ENCODE measurements at regions not wholly inside any gene's neighbourhood (a gene's known extent, or its start where the extent isn't known, plus 50 kb on each side); places are given as distances from the start of the nearest gene placed in this dataset.

GRCh38 chr2:21567395-21567794, 443.6 kb downstream of the TDRD15 start:
- no peaks in the 10 kb centered on the region for H3K4me1 ChIP-seq (ENCODE audit: low read length)
- H3K27ac ChIP-seq (ENCODE audit: low read length), result no peak overlapping the region
- H3K9me3 ChIP-seq (ENCODE audit: insufficient read depth, low read length), result no peaks in the 10 kb centered on the region
- H3K4me3 ChIP-seq (ENCODE audit: low read length), result no peak overlapping the region
- H3K4me2 ChIP-seq (ENCODE audit: low read length), result no peak overlapping the region
- H3K36me3 ChIP-seq (replicated peaks; ENCODE audit: low read depth, low read length), result no peaks in the 10 kb centered on the region
- no peak overlapping the region for H3K9ac ChIP-seq (ENCODE audit: low read length)
- TF ChIP-seq CTCF (IDR thresholded peaks at IDR 0.05; ENCODE audit: low read depth, low read length) (no peak), EZH2phosphoT487 (IDR thresholded peaks at IDR 0.05; ENCODE audit: low read depth) (no peak)
- no peaks in the 10 kb centered on the region for H3K79me2 ChIP-seq (ENCODE audit: low read length)
- no peaks in the 10 kb centered on the region for H3K27me3 ChIP-seq (ENCODE audit: low read depth, low read length)
- no peaks in the 10 kb centered on the region for H4K20me1 ChIP-seq (ENCODE audit: insufficient read depth, low read length)
- H2AFZ ChIP-seq (ENCODE audit: low read depth, low read length), result no peak overlapping the region

- no peaks in the 10 kb centered on the region for H3K27me3 ChIP-seq (ENCODE audit: low read depth, low read length)
- H2AFZ ChIP-seq (ENCODE audit: low read depth, low read length), result no peak overlapping the region
- H3K36me3 ChIP-seq (replicated peaks; ENCODE audit: low read depth, low read length), result no peaks in the 10 kb centered on the region
- no peaks in the 10 kb centered on the region for H3K4me1 ChIP-seq (ENCODE audit: low read length)
- no peak overlapping the region for H3K4me2 ChIP-seq (ENCODE audit: low read length)
- no peak overlapping the region for H3K27ac ChIP-seq (ENCODE audit: low read length)
- no peak for TF ChIP-seq EZH2phosphoT487 (IDR thresholded peaks at IDR 0.05; ENCODE audit: low read depth)
- no peak for TF ChIP-seq CTCF (IDR thresholded peaks at IDR 0.05; ENCODE audit: low read depth, low read length)
- H3K79me2 ChIP-seq (ENCODE audit: low read length), result no peaks in the 10 kb centered on the region
- H3K9me3 ChIP-seq (ENCODE audit: insufficient read depth, low read length), result no peaks in the 10 kb centered on the region
- H3K9ac ChIP-seq (ENCODE audit: low read length), result no peak overlapping the region
- H4K20me1 ChIP-seq (ENCODE audit: insufficient read depth, low read length), result no peaks in the 10 kb centered on the region
- H3K4me3 ChIP-seq (ENCODE audit: low read length), result no peak overlapping the region
Observed at GRCh38 chr2:21571686-21572085, 447.9 kb downstream of the TDRD15 start.

- H3K4me3 ChIP-seq (ENCODE audit: low read length), result no peak overlapping the region
- H3K36me3 ChIP-seq (replicated peaks; ENCODE audit: low read depth, low read length), result no peaks in the 10 kb centered on the region
- no peaks in the 10 kb centered on the region for H3K4me1 ChIP-seq (ENCODE audit: low read length)
- H2AFZ ChIP-seq (ENCODE audit: low read depth, low read length), result no peak overlapping the region
- no peaks in the 10 kb centered on the region for H3K79me2 ChIP-seq (ENCODE audit: low read length)
- H4K20me1 ChIP-seq (ENCODE audit: insufficient read depth, low read length), result no peaks in the 10 kb centered on the region
- no peak overlapping the region for H3K4me2 ChIP-seq (ENCODE audit: low read length)
- H3K27me3 ChIP-seq (ENCODE audit: low read depth, low read length), result no peaks in the 10 kb centered on the region
- no peaks in the 10 kb centered on the region for H3K9me3 ChIP-seq (ENCODE audit: insufficient read depth, low read length)
- no peak overlapping the region for H3K27ac ChIP-seq (ENCODE audit: low read length)
- TF ChIP-seq EZH2phosphoT487 (IDR thresholded peaks at IDR 0.05; ENCODE audit: low read depth) (no peak), CTCF (IDR thresholded peaks at IDR 0.05; ENCODE audit: low read depth, low read length) (no peak)
- H3K9ac ChIP-seq (ENCODE audit: low read length), result no peak overlapping the region
Observed at GRCh38 chr2:21580391-21580790, 456.6 kb downstream of the TDRD15 start.

GRCh38 chr2:21585881-21586280, 462.1 kb downstream of the TDRD15 start:
- Histone ChIP-seq H3K27ac (ENCODE audit: low read length) (no peak overlapping the region), H3K36me3 (replicated peaks; ENCODE audit: low read depth, low read length) (no peaks in the 10 kb centered on the region), H3K4me1 (ENCODE audit: low read length) (no peaks in the 10 kb centered on the region), H4K20me1 (ENCODE audit: insufficient read depth, low read length) (no peaks in the 10 kb centered on the region), H3K4me3 (ENCODE audit: low read length) (no peak overlapping the region), H3K27me3 (ENCODE audit: low read depth, low read length) (no peaks in the 10 kb centered on the region), H2AFZ (ENCODE audit: low read depth, low read length) (no peak overlapping the region), H3K79me2 (ENCODE audit: low read length) (no peaks in the 10 kb centered on the region), H3K9me3 (ENCODE audit: insufficient read depth, low read length) (no peaks in the 10 kb centered on the region), H3K4me2 (ENCODE audit: low read length) (no peak overlapping the region), H3K9ac (ENCODE audit: low read length) (no peak overlapping the region)
- TF ChIP-seq EZH2phosphoT487 (IDR thresholded peaks at IDR 0.05; ENCODE audit: low read depth), result no peak
- no peak for TF ChIP-seq CTCF (IDR thresholded peaks at IDR 0.05; ENCODE audit: low read depth, low read length)
